Vagina (tissue), 2 donors: ENCODE measurements at regions not wholly inside any gene's neighbourhood (a gene's known extent, or its start where the extent isn't known, plus 50 kb on each side); places are given as distances from the start of the nearest gene placed in this dataset.
"Not testable (repeated sequence)": the region's sequence is repeated elsewhere in the genome, so short reads cannot be mapped to it uniquely, and the experiment has no call there.

Experiments used
- DNase-seq, 2 donors: peaks; one replicate each; pipeline ENCODE4 v3.0.0-alpha.2; 2017; ENCODE audit errors: extremely low spot score in 2 of 2
- H3K27ac ChIP-seq: fragments of 200-600 bp; sonication (generic); one replicate; pipeline ENCODE4 v1.5.1; 2019
- H3K27me3 ChIP-seq: fragments of 200-600 bp; sonication (generic); one replicate; pipeline ENCODE4 v1.5.1; 2019
- H3K36me3 ChIP-seq, 2 donors: fragments of 200-600 bp; sonication (generic); one replicate each; pipeline ENCODE4 v1.5.1; 2017 to 2019
- H3K4me1 ChIP-seq: fragments of 200-600 bp; sonication (generic); one replicate; pipeline ENCODE4 v1.5.1; 2019
- H3K4me3 ChIP-seq, 2 donors: fragments of 200-600 bp; sonication (generic); 1 replicate in 1 of 2; 2 replicates in 1 of 2; pipeline ENCODE4 v1.5.1; 2016 to 2019
- H3K9me3 ChIP-seq: fragments of 200-600 bp; sonication (generic); one replicate; pipeline ENCODE4 v1.5.1; 2019
- CTCF ChIP-seq, 3 experiments: fragments of 450-650 bp in 2 of 3; fragments of 200-600 bp in 1 of 3; sonication (generic) in 1 of 3; IDR thresholded peaks; one replicate each; pipeline ENCODE4 v1.5.1; 2017 to 2019; ENCODE audit warnings: antibody characterized with exemption in 3 of 3, mild to moderate bottlenecking in 2 of 3, moderate library complexity in 2 of 3
- POLR2A ChIP-seq, 2 donors: fragments of 450-650 bp; IDR thresholded peaks; one replicate each; pipeline ENCODE4 v1.6.1; 2017; ENCODE audit warnings: antibody characterized with exemption in 2 of 2, mild to moderate bottlenecking in 2 of 2, moderate library complexity in 2 of 2
- POLR2AphosphoS5 ChIP-seq, 2 donors: sonication (generic); formaldehyde crosslinking; IDR thresholded peaks; one replicate each; pipeline ENCODE4 v1.9.0; 2017; ENCODE audit warnings: antibody characterized with exemption in 2 of 2, mild to moderate bottlenecking in 2 of 2, low read depth in 1 of 2; ENCODE audit not compliant: insufficient read depth in 1 of 2
- intact Hi-C: fragments of 100-400 bp; cut with DNase I; formaldehyde crosslinking; loops from one replicate; pipeline ENCODE4 v1.15.1; 2023

GRCh38 chr13:37510441-37510840, 88.1 kb downstream of the POSTN start:
- intact Hi-C loops = no loop called here
- no peaks in the 10 kb centered on the region for H3K27me3 ChIP-seq
- no peak overlapping the region for H3K27ac ChIP-seq
- TF ChIP-seq POLR2A (IDR thresholded peaks at IDR 0.05) (no peak), CTCF (IDR thresholded peaks at IDR 0.05) (no peak), POLR2AphosphoS5 (IDR thresholded peaks at IDR 0.05; ENCODE audit: insufficient read depth in 1 of 2, low read depth in 1 of 2) (no peak)
- no peaks in the 10 kb centered on the region for H3K9me3 ChIP-seq
- no peaks in the 10 kb centered on the region for H3K36me3 ChIP-seq
- DNase-seq = no peak
- no peak overlapping the region for H3K4me3 ChIP-seq
- H3K4me1 ChIP-seq = no peaks in the 10 kb centered on the region

- Histone ChIP-seq H3K4me3 (no peak overlapping the region), H3K4me1 (no peaks in the 10 kb centered on the region), H3K36me3 (no peaks in the 10 kb centered on the region), H3K27me3 (no peaks in the 10 kb centered on the region), H3K9me3 (no peaks in the 10 kb centered on the region), H3K27ac (no peak overlapping the region)
- intact Hi-C loops = no loop called here
- no peak for DNase-seq
- TF ChIP-seq POLR2A (IDR thresholded peaks at IDR 0.05) (no peak), CTCF (IDR thresholded peaks at IDR 0.05) (no peak), POLR2AphosphoS5 (IDR thresholded peaks at IDR 0.05; ENCODE audit: insufficient read depth in 1 of 2, low read depth in 1 of 2) (no peak)
These were observed 93.0 kb downstream of the POSTN start for GRCh38 chr13:37505531-37505930.

- no peaks in the 10 kb centered on the region for H3K36me3 ChIP-seq
- H3K4me3 ChIP-seq = no peak overlapping the region
- intact Hi-C loops = no loop called here
- H3K27me3 ChIP-seq = no peaks in the 10 kb centered on the region
- DNase-seq = no peak
- no peaks in the 10 kb centered on the region for H3K4me1 ChIP-seq
- TF ChIP-seq POLR2A (IDR thresholded peaks at IDR 0.05) = no peak
- TF ChIP-seq CTCF (IDR thresholded peaks at IDR 0.05) = no peak
- TF ChIP-seq POLR2AphosphoS5 (IDR thresholded peaks at IDR 0.05; ENCODE audit: insufficient read depth in 1 of 2, low read depth in 1 of 2) = no peak
- no peaks in the 10 kb centered on the region for H3K9me3 ChIP-seq
- H3K27ac ChIP-seq = no peak overlapping the region
These were observed 94.3 kb downstream of the POSTN start for GRCh38 chr13:37504251-37504650.

- Histone ChIP-seq H3K27me3 (no peaks in the 10 kb centered on the region), H3K27ac (no peak overlapping the region), H3K4me3 (no peak overlapping the region), H3K4me1 (no peaks in the 10 kb centered on the region), H3K36me3 (no peaks in the 10 kb centered on the region), H3K9me3 (no peaks in the 10 kb centered on the region)
- intact Hi-C loops = no loop called here
- TF ChIP-seq POLR2A (IDR thresholded peaks at IDR 0.05) (no peak), CTCF (IDR thresholded peaks at IDR 0.05) (no peak), POLR2AphosphoS5 (IDR thresholded peaks at IDR 0.05; ENCODE audit: insufficient read depth in 1 of 2, low read depth in 1 of 2) (no peak)
- DNase-seq = no peak
These were observed 95.3 kb downstream of the POSTN start for GRCh38 chr13:37503287-37503686.

GRCh38 chr13:37502303-37502993, 96.1 kb downstream of the POSTN start:
- H3K4me3 ChIP-seq, H3K27me3 ChIP-seq, H3K36me3 ChIP-seq, H3K4me1 ChIP-seq, DNase-seq, H3K9me3 ChIP-seq, intact Hi-C loops, H3K27ac ChIP-seq: not testable (repeated sequence)
